Stimulated activated CD4-positive, alpha-beta T cell treated with anti-CD3 and anti-CD28 coated beads, Interleukin-4, amount 100 ng/mL, for 24 hours (primary cell): ENCODE measurements at regions not wholly inside any gene's neighbourhood (a gene's known extent, or its start where the extent isn't known, plus 50 kb on each side); places are given as distances from the start of the nearest gene placed in this dataset.
"Not testable (repeated sequence)": the region's sequence is repeated elsewhere in the genome, so short reads cannot be mapped to it uniquely, and the experiment has no call there.

Experiments used
- DNase-seq: peaks from one replicate; pipeline ENCODE4 v3.0.0-alpha.2; 2020

DNA sequence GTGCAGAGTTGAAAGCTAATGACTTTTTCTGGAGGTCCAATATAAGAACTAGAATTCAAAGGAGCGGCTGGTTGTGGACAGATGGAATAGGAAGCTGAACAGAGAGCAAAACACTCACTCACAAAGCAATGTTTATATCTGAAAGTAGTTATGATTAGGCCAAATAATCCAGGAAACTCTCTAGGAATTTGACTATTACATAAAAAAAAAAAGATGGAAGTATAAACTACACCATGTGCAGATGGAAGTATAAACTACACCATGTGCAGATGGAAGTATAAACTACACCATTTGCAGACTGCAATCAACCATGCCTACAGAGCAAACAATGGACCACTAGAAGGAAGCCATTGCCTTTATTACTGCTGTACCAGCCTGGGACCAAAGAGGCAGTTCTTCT lies 771.1 kb downstream of the BRINP3 start:
- no peak for DNase-seq

DNA sequence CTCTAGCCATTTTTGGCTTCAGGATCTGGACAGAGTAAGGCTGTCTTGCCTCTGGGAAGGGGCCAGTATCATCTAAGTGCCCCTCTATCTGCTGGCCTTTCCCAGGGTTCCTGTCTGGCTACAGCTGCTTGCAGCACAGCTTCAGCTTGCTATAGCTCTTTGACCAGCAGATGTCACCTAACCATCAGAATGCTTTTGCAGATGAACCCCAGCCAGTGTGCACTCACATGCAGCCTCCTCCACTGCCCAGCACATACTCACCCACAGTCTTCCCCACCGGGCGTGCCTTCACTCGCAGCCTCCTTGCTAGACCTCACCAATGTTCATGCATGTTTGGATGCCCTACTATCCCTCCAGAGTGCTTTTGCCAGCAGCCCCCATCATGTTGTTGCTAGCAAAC lies 769.0 kb downstream of the BRINP3 start:
- DNase-seq, result no peak

DNA sequence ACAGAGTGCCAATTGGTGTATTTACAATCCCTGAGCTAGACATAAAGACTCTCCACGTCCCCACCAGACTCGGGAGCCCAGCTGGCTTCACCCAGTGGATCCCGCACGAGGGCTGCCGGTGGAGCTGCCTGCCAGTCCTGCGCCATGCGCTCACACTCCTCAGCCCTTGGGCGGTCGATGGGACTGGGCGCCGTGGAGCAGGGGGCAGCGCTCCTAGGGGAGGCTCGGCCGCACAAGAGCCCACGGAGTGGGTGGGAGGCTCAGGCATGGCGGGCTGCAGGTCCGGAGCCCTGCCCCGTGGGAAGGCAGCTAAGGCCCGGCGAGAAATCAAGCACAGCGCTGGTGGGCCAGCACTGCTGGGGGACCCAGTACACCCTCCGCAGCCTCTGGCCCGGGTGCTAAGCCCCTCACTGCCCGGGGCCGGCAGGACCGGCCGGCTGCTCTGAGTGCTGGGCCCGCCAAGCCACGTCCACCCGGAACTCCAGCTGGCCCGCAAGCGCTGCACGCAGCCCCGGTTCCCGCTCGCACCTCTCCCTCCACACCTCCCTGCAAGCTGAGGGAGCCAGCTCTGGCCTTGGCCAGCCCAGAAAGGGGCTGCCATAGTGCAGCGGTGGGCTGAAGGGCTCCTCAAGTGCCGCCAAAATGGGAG lies 759.4 kb downstream of the BRINP3 start:
- not testable (repeated sequence) for DNase-seq

DNA sequence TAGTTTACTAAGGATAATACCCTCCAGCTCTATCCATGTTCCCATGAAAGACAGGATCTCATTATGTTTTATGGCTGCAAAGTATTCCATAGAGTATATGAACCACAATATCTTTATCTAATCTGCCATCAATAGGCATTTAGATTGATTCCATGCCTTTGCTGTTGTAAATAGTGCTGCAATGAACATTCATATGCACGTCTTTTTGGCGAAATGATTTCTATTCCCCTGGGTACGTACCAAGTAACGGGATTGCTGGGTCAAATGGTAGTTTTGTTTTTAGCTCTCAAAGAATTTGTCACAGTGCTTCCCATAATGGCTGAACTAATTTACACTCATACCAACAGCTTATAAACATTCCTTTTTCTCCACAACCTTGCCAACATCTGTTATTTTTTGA lies 750.9 kb downstream of the BRINP3 start:
- no peak for DNase-seq

DNA sequence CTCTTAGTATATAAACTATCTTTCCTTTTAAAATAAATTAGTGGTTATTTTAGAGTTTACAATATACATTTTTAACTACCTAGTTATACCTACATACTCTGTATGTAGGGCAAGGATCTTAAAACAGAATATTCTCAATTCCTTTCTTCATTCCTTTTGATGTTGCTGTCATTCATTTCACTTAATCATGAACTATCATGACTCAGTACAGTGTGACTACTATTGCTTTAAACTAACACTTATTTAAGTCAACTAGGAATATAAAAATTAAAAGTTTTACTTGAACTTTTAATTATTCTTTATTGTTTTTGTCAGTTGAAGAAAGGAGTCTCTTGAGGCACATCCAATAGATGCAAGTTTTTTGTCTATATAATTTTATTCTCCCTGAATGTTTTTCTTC lies 726.4 kb downstream of the BRINP3 start:
- DNase-seq, result no peak

DNA sequence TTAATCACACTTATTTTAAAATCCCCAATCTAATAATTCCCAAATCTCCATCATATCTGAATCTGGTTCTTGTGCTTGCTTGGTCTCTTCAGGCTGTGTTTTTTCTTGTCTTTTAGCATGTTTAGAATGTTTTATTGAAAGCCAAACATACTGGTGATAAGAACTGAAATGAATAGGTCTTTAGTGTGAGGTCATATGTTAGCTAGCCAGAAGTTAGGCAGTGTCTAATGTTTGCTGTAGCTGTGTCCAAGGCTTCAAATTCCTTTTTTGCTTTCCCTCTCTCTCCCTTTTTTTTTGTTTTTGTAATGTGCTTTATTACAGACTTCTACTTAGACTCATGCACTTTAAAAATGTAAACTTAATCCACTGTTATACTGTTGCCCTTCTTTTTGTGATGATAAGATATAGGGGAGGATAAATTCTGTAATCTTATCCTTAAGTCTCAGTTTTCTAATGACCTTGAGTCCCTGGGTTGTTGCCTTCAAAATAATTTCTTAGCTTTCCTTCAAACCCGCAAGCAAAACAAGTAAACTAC lies 725.1 kb downstream of the BRINP3 start:
- no peak for DNase-seq

DNA sequence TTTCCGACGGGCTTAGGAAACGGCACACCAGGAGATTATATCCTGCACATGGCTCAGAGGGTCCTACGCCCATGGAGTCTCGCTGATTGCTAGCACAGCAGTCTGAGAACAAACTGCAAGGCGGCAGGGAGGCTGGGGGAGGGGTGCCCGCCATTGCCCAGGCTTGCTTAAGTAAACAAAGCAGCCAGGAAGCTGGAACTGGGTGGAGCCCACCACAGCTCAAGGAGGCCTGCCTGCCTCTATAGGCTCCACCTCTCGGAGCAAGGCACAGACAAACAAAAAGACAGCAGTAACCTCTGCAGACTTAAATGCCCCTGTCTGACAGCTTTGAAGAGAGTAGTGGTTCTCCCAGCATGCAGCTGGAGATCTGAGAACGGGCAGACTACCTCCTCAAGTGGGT lies 722.6 kb downstream of the BRINP3 start:
- not testable (repeated sequence) for DNase-seq

DNA sequence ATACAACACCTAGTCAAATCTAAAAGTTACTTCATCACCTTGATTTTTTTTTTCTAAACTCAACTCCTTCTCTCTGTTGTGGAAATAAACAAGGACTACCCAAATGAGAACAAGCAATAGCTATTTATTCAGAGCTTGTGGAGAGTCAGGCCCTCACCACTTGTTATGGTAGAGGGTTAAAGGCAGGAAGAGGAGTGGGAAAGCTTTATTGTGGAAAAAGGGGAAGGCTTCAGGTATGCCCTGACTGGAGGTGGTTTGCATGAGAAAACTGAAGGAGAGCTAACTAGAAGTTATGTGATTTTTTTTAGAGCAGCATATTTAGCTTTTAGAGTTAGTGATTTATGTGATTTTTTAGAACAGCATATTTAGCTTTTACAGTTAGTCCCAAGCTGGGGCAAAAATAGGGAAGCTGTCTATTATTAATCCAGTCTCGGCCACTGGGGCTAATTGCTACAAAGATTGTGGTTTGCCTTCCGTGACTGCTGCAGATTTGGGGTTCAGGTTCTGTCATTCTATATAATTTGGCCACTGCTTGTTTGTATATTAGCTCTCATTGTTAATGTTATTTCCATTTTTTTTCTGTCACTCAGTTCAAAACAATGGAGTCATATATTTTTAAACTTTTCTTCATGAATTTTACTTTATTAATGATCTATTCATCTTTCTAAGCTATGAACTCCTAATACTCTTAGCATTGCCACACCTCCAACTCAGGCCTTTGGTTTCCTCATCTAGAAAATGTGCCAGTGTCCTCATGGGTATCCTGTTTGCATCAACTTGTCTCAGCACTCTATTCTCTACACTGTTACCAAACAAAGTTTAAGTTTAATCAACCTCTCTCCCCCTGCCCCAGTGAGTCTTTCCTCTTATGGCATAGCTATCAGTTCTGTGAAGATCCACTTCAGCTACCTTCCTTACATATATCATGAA lies 713.0 kb downstream of the BRINP3 start:
- no peak for DNase-seq

DNA sequence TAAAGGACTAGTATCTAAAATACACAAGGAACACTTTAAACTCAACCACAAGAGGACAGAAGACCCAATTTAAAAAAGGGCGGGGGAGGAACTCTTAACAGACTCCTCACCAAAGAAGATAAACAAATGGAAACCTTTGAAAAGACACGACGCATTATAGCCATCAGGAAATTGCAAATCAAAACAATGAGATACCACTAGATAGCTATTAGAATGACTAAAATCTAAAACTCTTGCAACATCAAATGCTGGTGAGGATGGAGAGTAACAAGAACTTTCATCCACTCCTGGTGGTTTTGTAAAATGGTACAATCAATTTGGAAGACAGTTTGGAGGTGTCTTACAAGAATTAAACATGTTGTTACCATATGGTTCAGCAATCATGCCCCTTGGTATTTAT lies 708.2 kb downstream of the BRINP3 start:
- DNase-seq, result no peak

DNA sequence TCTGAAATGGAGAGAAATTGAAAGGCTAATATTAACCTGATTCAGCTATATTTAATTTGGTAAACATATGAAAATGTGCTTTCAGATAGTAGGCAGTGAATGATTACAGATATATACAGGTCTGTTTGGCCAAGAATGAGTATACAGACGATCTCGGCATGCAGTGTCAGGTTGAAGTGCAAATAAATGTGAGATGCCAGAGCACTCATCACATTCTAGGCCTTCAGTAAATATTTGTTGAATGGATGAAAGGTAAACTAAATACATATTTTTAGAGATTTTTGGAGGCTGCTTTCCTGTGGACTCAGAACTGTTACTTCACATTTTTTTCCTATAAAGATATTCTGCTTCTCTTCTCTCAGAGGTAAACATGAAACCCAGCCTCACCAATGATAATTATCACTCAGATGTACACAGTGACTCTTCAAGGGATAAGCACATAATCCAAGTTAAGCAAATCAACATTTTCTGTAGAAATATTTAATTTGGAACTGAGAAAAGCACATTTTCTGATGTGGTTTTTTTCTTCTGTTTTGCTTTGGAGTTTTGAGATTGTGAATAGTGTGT lies 702.9 kb downstream of the BRINP3 start:
- no peak for DNase-seq

DNA sequence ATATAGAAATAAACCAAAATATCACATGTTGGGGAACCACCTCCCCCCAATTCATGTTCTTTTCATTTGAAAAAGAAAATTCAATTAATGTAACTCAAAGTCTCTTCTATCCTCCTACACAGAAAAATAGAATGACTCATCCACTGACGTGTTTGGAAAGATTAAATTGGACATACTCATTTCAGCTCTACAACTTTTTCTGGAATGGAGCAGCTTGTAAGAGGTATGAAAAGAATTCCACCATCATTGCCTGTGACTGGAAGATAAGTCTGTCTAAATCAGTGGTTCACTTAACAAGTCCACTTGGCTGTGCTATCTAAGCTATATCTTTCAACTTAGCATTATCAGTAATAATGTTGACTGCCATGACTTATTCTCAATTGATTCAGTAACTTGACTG lies 702.3 kb downstream of the BRINP3 start:
- DNase-seq, result no peak

DNA sequence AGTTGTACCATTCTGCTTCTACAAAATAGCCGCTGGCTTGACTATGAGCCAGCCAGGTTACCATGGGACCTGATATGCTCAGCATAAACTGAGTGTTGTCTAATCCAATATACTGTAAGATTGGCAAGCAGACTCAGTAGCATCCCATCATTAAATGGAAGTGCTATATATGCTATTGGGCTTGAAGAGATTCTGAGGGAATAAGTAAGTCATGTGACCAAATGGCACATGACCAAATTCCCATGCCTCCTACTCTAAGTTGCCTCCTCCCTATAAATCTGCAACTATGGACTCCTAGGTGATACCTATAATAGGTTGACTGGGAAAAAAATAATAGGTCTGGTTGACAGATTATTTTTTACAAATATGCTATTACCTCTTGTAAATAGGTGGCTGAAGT lies 698.6 kb downstream of the BRINP3 start:
- DNase-seq, result no peak

DNA sequence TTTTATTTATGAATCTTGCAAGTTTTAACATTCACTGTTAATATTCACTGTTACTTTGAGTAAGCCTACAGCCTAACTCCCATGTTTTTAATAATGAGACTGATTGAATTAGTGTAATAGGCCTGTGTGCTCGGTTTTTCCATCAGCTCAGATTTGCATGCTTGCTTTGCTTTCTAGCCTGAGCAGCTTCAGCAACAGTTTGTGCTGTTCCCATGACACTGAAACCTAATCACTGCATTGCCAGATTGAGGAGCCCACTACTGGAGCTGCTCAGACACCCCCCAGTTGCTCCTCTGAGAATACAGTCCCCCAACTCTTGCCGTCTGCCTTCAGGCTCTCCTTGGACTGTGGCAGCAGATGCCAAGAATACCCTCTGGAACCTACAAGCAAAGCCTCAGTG lies 695.4 kb downstream of the BRINP3 start:
- DNase-seq, result no peak

DNA sequence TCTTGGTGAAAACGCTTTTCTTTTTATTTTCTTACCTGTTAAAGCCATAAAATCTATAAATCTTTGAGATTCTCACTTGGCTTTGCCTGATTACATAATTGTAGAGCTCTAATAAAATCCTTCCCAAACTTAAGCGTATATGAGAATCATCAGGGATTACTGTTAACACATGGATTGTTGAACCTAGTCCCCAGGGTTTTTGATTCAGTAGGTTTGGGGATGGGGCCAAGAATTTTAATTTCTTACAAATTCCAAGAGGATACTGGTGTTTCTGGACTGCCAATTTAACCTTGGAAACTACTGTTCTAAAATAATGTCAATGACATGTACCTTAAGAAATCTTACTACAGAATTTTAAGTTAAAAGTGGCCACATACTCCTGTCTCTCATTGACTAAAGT lies 694.2 kb downstream of the BRINP3 start:
- no peak for DNase-seq

DNA sequence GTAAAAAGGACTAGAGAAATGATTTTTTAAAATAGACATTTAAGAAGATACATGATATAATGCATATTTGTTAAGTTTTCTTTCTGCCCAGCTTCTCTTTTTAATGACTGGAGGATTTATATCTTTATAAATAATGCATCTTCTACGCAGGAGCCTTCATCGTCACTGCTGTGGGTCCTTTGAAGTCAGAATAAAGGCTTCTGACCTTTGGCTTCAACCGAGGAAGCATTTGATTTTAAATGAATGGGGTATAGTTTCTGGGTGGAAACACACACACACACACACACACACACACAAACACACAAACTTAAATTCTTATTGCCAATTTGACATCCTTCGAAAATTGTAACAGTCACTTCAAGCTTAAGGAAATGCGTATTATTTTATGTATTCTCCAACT lies 690.9 kb downstream of the BRINP3 start:
- no peak for DNase-seq

DNA sequence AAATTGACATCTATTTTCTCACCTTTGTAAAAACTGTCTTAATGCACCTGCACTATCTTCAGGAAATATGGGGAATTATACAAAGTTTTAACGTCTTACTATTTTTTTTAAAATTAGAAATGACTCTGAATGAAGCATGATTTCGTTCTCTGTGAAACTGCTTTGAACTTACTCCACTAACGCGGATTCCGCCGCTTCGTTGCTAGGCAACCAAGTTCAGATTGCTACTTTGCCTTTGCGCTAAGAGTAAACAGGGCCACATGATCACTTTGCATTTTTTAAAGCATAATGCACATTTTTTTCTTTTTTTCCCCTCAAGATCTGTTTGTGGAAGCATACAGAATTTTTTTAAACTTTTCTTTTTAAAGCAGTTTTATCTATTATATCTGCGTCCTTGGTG lies 690.5 kb downstream of the BRINP3 start:
- no peak for DNase-seq

DNA sequence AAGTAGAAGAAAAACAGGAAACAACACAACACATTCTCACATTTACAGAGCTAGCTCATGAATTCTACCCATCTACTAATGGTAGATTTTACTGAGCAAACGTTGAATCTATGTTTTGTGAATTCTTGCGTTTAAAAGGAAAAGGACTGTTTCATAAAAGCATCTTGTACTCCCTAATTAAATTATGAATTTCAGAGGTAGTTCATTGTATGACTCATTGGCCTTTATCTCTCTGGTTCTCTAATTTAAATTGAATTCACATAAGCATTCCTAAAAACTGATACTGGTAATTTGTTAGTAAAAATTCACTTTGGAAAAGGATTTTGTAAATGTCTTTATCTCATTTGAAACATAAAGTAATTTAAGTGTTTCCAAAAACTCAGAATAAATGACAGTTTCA lies 687.3 kb downstream of the BRINP3 start:
- no peak for DNase-seq

DNA sequence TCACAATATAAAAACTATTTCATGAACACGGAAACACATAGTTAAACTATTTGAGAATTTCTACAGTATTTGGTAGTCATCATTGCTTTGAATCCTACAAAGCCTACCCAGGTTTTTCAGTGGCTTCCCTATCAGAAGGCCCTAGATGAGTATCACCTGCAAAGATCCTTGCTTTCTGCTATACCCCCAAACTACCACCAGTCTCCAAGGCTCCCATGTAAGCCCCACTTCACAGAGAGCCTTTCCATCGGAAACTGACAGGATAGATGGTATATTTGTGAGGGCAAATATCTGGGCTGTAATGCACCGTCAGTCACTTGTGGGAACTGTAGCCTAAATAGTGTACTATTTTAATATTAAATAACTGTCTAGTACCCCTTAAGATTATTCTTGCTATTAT lies 674.3 kb downstream of the BRINP3 start:
- no peak for DNase-seq

DNA sequence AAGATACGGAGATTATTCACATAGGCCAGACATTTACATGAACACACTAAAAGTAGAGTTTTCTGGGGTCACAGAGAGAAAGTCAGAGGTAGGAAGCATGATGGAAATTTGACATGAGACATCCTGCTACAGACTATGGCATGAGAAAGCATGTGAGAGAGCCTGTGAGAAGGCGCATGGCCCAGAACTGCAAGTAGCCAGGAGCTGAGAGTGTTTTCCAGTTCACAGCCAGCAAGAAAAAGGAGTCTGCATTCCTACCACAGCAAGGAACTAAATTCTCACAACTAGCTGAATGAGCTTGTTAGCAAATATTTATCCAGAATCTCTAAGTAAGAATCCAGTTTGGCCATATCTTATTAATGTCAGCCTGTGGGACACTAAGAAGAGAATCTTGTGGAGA lies 673.3 kb downstream of the BRINP3 start:
- DNase-seq, result no peak

DNA sequence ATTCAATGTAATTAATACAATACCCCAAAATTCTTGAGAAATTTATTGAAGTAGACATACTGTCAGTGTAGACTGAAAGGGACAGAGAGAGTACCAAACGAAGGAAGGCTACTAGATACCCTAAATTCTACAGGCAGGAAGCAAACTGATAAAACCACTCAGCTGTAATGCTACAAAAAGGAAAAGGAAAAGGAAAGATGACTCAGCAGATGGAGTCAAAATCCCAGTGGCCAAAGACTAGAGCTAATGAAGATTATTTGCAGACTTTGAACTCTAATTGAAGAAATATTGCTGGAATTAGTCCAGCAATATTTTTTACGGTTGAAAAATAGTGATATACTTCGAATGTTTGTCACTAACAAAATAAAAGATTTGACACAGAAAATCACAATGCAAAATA lies 671.9 kb downstream of the BRINP3 start:
- DNase-seq, result no peak

DNA sequence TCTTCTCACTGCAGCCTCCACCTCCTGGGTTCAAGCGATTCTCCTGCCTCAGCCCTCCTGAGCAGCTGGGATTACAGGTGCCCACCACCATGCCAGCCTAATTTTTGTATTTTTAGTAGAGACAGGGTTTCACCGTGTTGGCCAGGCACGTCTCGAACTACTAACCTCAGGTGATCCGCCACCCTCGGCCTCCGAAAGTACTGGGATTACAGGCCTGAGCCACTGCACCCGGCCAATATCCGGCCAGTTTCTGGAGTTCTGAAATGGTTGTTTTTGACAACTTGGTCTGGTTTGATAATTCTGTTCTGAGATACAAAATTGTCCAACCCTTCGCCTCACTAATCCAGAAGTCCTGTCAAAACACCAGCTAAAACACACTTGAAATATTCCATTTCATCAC lies 667.0 kb downstream of the BRINP3 start:
- DNase-seq, result not testable (repeated sequence)

DNA sequence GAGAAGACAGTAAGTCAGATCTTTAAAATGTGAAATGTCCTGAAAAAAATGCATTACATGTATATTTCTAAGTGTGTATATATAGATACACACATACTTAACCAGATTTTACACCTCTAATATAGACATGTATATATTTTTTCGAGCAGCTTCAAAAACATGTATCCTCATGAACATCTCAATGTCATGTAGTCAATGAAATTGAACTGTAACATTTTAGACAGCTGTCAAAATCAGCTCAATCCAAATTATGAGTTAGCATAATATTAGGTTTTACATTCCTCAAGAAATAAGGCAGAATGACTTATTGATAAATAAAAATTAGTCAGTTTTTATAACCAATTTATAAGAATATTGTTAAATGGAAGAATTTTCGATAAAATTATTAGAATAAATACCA lies 665.7 kb downstream of the BRINP3 start:
- no peak for DNase-seq

DNA sequence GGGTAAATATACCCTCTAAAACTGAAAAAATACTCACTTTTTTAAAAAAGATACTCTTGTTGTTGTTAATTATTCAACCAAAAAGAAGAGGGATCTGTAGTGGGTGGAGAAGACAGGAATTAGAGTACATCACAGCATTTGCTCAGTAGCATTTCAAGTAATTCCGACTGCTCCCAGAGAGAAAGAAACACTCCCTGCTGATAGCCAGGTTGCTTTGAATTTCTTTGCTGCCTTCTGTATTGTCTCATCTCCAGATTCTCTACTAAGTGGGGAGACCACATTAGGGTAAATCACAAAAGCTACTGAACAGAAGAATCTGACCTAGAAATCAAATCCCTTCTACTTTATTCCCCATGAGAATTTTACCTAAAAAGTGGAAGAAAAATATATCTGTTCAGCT lies 661.1 kb downstream of the BRINP3 start:
- no peak for DNase-seq

DNA sequence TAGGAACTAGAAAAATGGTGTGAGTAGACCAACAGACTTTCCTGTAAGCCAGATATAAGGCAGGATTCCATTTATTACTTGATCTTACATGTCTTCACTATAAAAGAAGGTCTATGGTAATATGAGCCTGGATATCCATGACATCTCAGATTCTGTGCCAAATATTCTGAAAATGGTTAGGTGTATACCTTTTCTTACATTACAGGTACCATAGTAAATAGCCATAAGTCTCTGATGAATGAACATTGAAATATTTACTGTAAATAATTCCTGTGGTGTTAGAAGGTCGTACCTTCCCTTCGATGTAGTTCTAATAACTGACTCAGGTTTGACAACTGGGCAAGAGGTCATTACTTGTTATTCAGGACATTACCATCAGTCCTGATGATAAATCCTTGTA lies 657.9 kb downstream of the BRINP3 start:
- DNase-seq, result no peak
